ENCODE measurements at regions not wholly inside any gene's neighbourhood (a gene's known extent, or its start where the extent isn't known, plus 50 kb on each side); places are given as distances from the start of the nearest gene placed in this dataset.
A peak's percentile ranks its signal among the peaks of the same experiment; 100 is the strongest.
"Not testable (repeated sequence)": the region's sequence is repeated elsewhere in the genome, so short reads cannot be mapped to it uniquely, and the experiment has no call there.

DNA sequence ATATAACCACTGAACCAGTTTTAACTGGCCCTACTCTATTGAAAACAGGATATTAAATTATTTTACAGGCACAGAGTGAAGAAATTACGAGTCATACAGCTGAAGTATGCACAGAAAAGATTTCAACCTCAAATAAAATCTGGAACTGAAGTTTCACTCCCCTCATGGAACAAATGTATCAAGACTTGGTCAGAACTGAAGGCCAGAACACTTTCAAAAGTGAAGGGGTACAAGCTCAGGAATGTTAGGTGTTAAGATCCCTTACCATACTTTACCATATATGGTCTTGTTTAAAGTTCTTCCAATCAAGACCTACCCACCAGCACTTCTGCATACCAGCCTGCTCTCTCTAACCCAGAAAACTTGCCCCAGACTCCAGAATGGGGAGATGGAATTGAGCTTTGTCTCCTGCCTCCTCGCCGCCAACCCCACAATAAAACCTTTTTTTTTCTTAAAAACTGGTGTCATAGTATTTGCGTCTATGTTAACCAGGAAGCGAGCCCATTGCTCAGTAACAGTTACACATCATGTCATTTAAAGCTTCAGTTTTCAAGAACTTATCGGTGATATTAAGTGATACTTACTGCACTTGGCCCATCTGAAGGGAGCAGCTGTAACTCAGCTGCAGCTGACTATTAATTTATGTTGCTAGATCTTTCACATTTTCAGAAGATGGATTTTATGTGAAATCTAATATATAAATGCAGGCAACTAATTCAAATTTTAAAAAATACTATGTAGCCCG is 59.9 kb downstream of the OXSM start:
- Histone ChIP-seq H3K36me3 (ENCODE audit: control insufficient read depth in 4 of 4, insufficient read depth in 4 of 4, low read length in 4 of 4) (no peaks in the 10 kb centered on the region), H3K9me3 (ENCODE audit: control insufficient read depth in 4 of 4, insufficient read depth in 3 of 4, low read length in 3 of 4) (no peaks in the 10 kb centered on the region), H3K4me1 (ENCODE audit: control insufficient read depth in 5 of 5, insufficient read depth in 5 of 5, low read length in 5 of 5) (peaks cover 0 to 9% (median 2%) of the 10 kb centered on the region in 5 donors), H3K9ac (ENCODE audit: insufficient read depth in 1 of 2, low read length in 2 of 2) (no peak overlapping the region), H3K27me3 (ENCODE audit: control insufficient read depth in 3 of 3, insufficient read depth in 3 of 3, low read length in 2 of 3) (no peaks in the 10 kb centered on the region), H3K27ac (ENCODE audit: low read depth in 1 of 2, low read length in 1 of 2) (no peak overlapping the region), H3K4me3 (no peak overlapping the region)
- ATAC-seq (ENCODE audit: insufficient read depth, low FRiP score) (no peak), DNase-seq (peak in 2 of 3 donors; percentile 62 to 81)
- TF ChIP-seq, protein P1, sequence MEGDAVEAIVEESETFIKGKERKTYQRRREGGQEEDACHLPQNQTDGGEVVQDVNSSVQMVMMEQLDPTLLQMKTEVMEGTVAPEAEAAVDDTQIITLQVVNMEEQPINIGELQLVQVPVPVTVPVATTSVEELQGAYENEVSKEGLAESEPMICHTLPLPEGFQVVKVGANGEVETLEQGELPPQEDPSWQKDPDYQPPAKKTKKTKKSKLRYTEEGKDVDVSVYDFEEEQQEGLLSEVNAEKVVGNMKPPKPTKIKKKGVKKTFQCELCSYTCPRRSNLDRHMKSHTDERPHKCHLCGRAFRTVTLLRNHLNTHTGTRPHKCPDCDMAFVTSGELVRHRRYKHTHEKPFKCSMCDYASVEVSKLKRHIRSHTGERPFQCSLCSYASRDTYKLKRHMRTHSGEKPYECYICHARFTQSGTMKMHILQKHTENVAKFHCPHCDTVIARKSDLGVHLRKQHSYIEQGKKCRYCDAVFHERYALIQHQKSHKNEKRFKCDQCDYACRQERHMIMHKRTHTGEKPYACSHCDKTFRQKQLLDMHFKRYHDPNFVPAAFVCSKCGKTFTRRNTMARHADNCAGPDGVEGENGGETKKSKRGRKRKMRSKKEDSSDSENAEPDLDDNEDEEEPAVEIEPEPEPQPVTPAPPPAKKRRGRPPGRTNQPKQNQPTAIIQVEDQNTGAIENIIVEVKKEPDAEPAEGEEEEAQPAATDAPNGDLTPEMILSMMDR (IDR thresholded peaks at IDR 0.05; ENCODE audit: control extremely low read depth, extremely low read depth), result no peak
- 90 to 94% methylated on average over 7 of the region's 7 CpGs for WGBS, 2 donors

DNA sequence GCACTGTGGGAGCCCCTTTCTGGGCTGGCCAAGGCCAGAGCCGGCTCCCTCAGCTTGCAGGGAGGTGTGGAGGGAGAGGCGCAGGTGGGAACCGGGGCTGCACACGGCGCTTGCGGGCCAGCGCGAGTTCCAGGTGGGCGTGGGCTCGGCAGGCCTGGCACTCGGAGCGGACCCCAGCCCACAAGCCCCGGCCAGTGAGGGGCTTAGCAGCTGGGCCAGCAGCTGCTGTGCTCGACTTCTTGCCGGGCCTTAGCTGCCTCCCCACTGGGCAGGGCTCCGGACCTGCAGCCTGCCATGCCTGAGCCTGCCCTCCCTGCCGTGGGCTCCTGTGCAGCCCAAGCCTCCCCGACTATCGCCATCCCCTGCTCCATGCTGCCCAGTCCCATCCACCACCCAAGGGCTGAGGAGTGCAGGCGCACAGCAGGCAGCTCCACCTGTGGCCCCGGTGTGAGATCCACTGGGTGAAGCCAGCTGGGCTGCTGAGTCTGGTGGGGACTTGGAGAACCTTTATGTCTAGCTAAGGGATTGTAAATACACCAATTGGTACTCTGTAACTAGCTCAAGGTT is 61.9 kb downstream of the OXSM start:
- H3K4me3 ChIP-seq; DNase-seq; H3K9me3 ChIP-seq (ENCODE audit: control insufficient read depth in 4 of 4, insufficient read depth in 3 of 4, low read length in 3 of 4); H3K27ac ChIP-seq (ENCODE audit: low read depth in 1 of 2, low read length in 1 of 2); ATAC-seq (ENCODE audit: insufficient read depth, low FRiP score); H3K36me3 ChIP-seq (ENCODE audit: control insufficient read depth in 4 of 4, insufficient read depth in 4 of 4, low read length in 4 of 4); H3K4me1 ChIP-seq (ENCODE audit: control insufficient read depth in 5 of 5, insufficient read depth in 5 of 5, low read length in 5 of 5); H3K9ac ChIP-seq (ENCODE audit: insufficient read depth in 1 of 2, low read length in 2 of 2); H3K27me3 ChIP-seq (ENCODE audit: control insufficient read depth in 3 of 3, insufficient read depth in 3 of 3, low read length in 2 of 3): not testable (repeated sequence)
- WGBS, 2 donors, result 90 to 96% methylated on average over 21 of the region's 21 CpGs

DNA sequence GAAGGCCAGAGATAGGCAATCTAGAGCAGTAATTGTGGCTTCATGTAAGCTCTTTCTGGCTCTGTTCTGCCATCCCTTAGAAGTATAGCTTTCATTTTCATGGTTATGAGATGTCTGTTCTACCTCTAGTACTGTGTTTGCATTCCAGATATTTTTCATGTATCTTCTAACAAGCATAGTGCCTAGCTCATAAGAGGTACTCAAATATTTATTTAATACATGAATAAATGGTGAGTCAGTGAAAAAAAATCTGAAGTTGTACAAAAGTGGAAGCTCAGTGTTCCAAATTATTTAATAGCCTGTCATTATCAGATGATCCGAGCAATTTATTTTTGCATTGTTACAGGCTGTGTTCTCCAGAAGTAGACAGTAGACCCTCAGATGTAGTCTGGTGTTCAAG is 64.3 kb downstream of the OXSM start:
- WGBS, 2 donors, result 67 to 76% methylated on average over 1 of the region's 1 CpG
- TF ChIP-seq, protein P1 (IDR thresholded peaks at IDR 0.05; ENCODE audit: control extremely low read depth, extremely low read depth), result no peak
- ATAC-seq (ENCODE audit: insufficient read depth, low FRiP score), result peak; percentile 77
- Histone ChIP-seq H3K9me3 (ENCODE audit: control insufficient read depth in 4 of 4, insufficient read depth in 3 of 4, low read length in 3 of 4) (no peaks in the 10 kb centered on the region), H3K27me3 (ENCODE audit: control insufficient read depth in 3 of 3, insufficient read depth in 3 of 3, low read length in 2 of 3) (no peaks in the 10 kb centered on the region), H3K4me1 (ENCODE audit: control insufficient read depth in 5 of 5, insufficient read depth in 5 of 5, low read length in 5 of 5) (peaks cover 0 to 6% (median 2%) of the 10 kb centered on the region in 5 donors), H3K27ac (ENCODE audit: low read depth in 1 of 2, low read length in 1 of 2) (no peak overlapping the region), H3K9ac (ENCODE audit: insufficient read depth in 1 of 2, low read length in 2 of 2) (no peak overlapping the region), H3K36me3 (ENCODE audit: control insufficient read depth in 4 of 4, insufficient read depth in 4 of 4, low read length in 4 of 4) (no peaks in the 10 kb centered on the region), H3K4me3 (no peak overlapping the region)
- peak in 2 of 3 donors; percentile 46 to 50 for DNase-seq

DNA sequence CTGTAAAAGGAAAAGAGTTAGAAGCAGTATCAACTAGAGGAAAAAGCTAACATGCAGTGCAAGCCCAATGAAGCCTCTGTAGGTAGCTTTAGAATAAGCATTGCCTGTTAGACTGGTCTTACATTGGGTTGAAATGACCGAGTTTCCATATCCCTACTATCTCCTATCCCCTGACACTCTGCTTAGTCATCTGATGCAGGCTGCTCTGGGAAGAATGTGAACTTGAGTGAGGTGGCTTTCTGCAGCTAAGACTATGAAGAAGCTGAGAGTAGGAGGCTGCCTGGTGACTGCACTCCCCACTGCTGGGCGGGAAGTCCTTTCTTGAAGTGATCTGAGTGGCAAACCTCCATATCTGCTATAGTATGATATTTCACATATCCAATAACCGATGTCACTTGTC is 64.7 kb downstream of the OXSM start:
- H3K4me3 ChIP-seq, result no peak overlapping the region
- H3K36me3 ChIP-seq (ENCODE audit: control insufficient read depth in 4 of 4, insufficient read depth in 4 of 4, low read length in 4 of 4), result no peaks in the 10 kb centered on the region
- WGBS, 2 donors, result 75 to 97% methylated on average over 3 of the region's 3 CpGs
- peak overlapping the region in 1 of 2 donors; percentile 68 for H3K27ac ChIP-seq (ENCODE audit: low read depth in 1 of 2, low read length in 1 of 2)
- TF ChIP-seq, protein P1 (IDR thresholded peaks at IDR 0.05; ENCODE audit: control extremely low read depth, extremely low read depth), result no peak
- no peaks in the 10 kb centered on the region for H3K27me3 ChIP-seq (ENCODE audit: control insufficient read depth in 3 of 3, insufficient read depth in 3 of 3, low read length in 2 of 3)
- DNase-seq (no peak), ATAC-seq (ENCODE audit: insufficient read depth, low FRiP score) (no peak)
- H3K4me1 ChIP-seq (ENCODE audit: control insufficient read depth in 5 of 5, insufficient read depth in 5 of 5, low read length in 5 of 5), result peaks cover 0 to 4% (median 2%) of the 10 kb centered on the region in 5 donors
- no peak overlapping the region for H3K9ac ChIP-seq (ENCODE audit: insufficient read depth in 1 of 2, low read length in 2 of 2)
- no peaks in the 10 kb centered on the region for H3K9me3 ChIP-seq (ENCODE audit: control insufficient read depth in 4 of 4, insufficient read depth in 3 of 4, low read length in 3 of 4)
